ENCODE measurements at regions not wholly inside any gene's neighbourhood (a gene's known extent, or its start where the extent isn't known, plus 50 kb on each side); places are given as distances from the start of the nearest gene placed in this dataset.

GRCh38 chr2:18131761-18132160 is 253.3 kb downstream of the KCNS3 start:
- Histone ChIP-seq H3K27me3 (ENCODE audit: insufficient read depth, low read length) (no peaks in the 10 kb centered on the region), H3K79me2 (ENCODE audit: insufficient read depth, low read length) (no peaks in the 10 kb centered on the region), H3K27ac (ENCODE audit: low read depth, low read length, poor library complexity, severe bottlenecking) (no peak overlapping the region), H3K9ac (ENCODE audit: low read length) (no peak overlapping the region), H4K20me1 (ENCODE audit: insufficient read depth, low read length) (no peaks in the 10 kb centered on the region), H3K4me1 (ENCODE audit: insufficient read depth, low read length, severe bottlenecking) (no peaks in the 10 kb centered on the region), H3F3A (ENCODE audit: insufficient read depth, low read length) (no peaks in the 10 kb centered on the region), H3K4me2 (ENCODE audit: low read length) (no peak overlapping the region), H3K36me3 (ENCODE audit: insufficient read depth, low read length) (no peaks in the 10 kb centered on the region), H3K9me2 (ENCODE audit: low read depth, low read length) (no peaks in the 10 kb centered on the region), H2AFZ (ENCODE audit: low read length) (no peak overlapping the region), H3K9me3 (ENCODE audit: low read length) (no peaks in the 10 kb centered on the region), H3K4me3 (ENCODE audit: low read depth, low read length, poor library complexity, severe bottlenecking) (no peak overlapping the region)
- no peak for TF ChIP-seq EZH2 (IDR thresholded peaks at IDR 0.05; ENCODE audit: borderline replicate concordance, low read length)
- TF ChIP-seq, protein P1, sequence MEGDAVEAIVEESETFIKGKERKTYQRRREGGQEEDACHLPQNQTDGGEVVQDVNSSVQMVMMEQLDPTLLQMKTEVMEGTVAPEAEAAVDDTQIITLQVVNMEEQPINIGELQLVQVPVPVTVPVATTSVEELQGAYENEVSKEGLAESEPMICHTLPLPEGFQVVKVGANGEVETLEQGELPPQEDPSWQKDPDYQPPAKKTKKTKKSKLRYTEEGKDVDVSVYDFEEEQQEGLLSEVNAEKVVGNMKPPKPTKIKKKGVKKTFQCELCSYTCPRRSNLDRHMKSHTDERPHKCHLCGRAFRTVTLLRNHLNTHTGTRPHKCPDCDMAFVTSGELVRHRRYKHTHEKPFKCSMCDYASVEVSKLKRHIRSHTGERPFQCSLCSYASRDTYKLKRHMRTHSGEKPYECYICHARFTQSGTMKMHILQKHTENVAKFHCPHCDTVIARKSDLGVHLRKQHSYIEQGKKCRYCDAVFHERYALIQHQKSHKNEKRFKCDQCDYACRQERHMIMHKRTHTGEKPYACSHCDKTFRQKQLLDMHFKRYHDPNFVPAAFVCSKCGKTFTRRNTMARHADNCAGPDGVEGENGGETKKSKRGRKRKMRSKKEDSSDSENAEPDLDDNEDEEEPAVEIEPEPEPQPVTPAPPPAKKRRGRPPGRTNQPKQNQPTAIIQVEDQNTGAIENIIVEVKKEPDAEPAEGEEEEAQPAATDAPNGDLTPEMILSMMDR (IDR thresholded peaks at IDR 0.05; ENCODE audit: low read length) = no peak

GRCh38 chr2:18129348-18129747 is 250.9 kb downstream of the KCNS3 start:
- no peak overlapping the region for H3K9ac ChIP-seq (ENCODE audit: low read length)
- no peaks in the 10 kb centered on the region for H3K9me2 ChIP-seq (ENCODE audit: low read depth, low read length)
- H3K4me2 ChIP-seq (ENCODE audit: low read length) = no peak overlapping the region
- no peak overlapping the region for H2AFZ ChIP-seq (ENCODE audit: low read length)
- no peaks in the 10 kb centered on the region for H3K9me3 ChIP-seq (ENCODE audit: low read length)
- no peaks in the 10 kb centered on the region for H3K36me3 ChIP-seq (ENCODE audit: insufficient read depth, low read length)
- no peak overlapping the region for H3K27ac ChIP-seq (ENCODE audit: low read depth, low read length, poor library complexity, severe bottlenecking)
- no peaks in the 10 kb centered on the region for H3K4me1 ChIP-seq (ENCODE audit: insufficient read depth, low read length, severe bottlenecking)
- no peak for TF ChIP-seq EZH2 (IDR thresholded peaks at IDR 0.05; ENCODE audit: borderline replicate concordance, low read length)
- TF ChIP-seq, protein P1 (IDR thresholded peaks at IDR 0.05; ENCODE audit: low read length) = no peak
- H3K27me3 ChIP-seq (ENCODE audit: insufficient read depth, low read length) = no peaks in the 10 kb centered on the region
- H3K4me3 ChIP-seq (ENCODE audit: low read depth, low read length, poor library complexity, severe bottlenecking) = no peak overlapping the region
- H3K79me2 ChIP-seq (ENCODE audit: insufficient read depth, low read length) = no peaks in the 10 kb centered on the region
- no peaks in the 10 kb centered on the region for H3F3A ChIP-seq (ENCODE audit: insufficient read depth, low read length)
- no peaks in the 10 kb centered on the region for H4K20me1 ChIP-seq (ENCODE audit: insufficient read depth, low read length)

- H2AFZ ChIP-seq (ENCODE audit: low read length) = no peak overlapping the region
- no peaks in the 10 kb centered on the region for H4K20me1 ChIP-seq (ENCODE audit: insufficient read depth, low read length)
- no peaks in the 10 kb centered on the region for H3K4me1 ChIP-seq (ENCODE audit: insufficient read depth, low read length, severe bottlenecking)
- no peaks in the 10 kb centered on the region for H3K9me2 ChIP-seq (ENCODE audit: low read depth, low read length)
- no peaks in the 10 kb centered on the region for H3K79me2 ChIP-seq (ENCODE audit: insufficient read depth, low read length)
- no peak overlapping the region for H3K4me2 ChIP-seq (ENCODE audit: low read length)
- no peaks in the 10 kb centered on the region for H3K9me3 ChIP-seq (ENCODE audit: low read length)
- H3F3A ChIP-seq (ENCODE audit: insufficient read depth, low read length) = no peaks in the 10 kb centered on the region
- no peaks in the 10 kb centered on the region for H3K36me3 ChIP-seq (ENCODE audit: insufficient read depth, low read length)
- no peak overlapping the region for H3K27ac ChIP-seq (ENCODE audit: low read depth, low read length, poor library complexity, severe bottlenecking)
- TF ChIP-seq, protein P1 (IDR thresholded peaks at IDR 0.05; ENCODE audit: low read length) = no peak
- TF ChIP-seq EZH2 (IDR thresholded peaks at IDR 0.05; ENCODE audit: borderline replicate concordance, low read length) = no peak
- no peak overlapping the region for H3K4me3 ChIP-seq (ENCODE audit: low read depth, low read length, poor library complexity, severe bottlenecking)
- H3K9ac ChIP-seq (ENCODE audit: low read length) = no peak overlapping the region
- H3K27me3 ChIP-seq (ENCODE audit: insufficient read depth, low read length) = no peaks in the 10 kb centered on the region
These were observed 246.8 kb downstream of the KCNS3 start for GRCh38 chr2:18125303-18125702.
